GM19239 (cell line): ENCODE measurements at regions not wholly inside any gene's neighbourhood (a gene's known extent, or its start where the extent isn't known, plus 50 kb on each side); places are given as distances from the start of the nearest gene placed in this dataset.
"Not testable (repeated sequence)": the region's sequence is repeated elsewhere in the genome, so short reads cannot be mapped to it uniquely, and the experiment has no call there.

Source experiments
- DNase-seq: peaks from one replicate; pipeline ENCODE4 v3.0.0; 2011; ENCODE audit warnings: low spot score; ENCODE audit not compliant: insufficient read length
- FAIRE-seq: peaks from 2 replicates; lab custom pipeline; 2011; peaks lifted over from hg19 to GRCh38; lab: Jason Lieb, UNC

GRCh38 chr12:102673606-102674005 lies 193.2 kb upstream of the IGF1 start:
- no peak for FAIRE-seq

GRCh38 chr12:102672212-102672611 lies 191.8 kb upstream of the IGF1 start:
- not testable (repeated sequence) for FAIRE-seq

More at GRCh38 chr12:102673606-102674005, 193.2 kb upstream of the IGF1 start:
- DNase-seq: no peak

GRCh38 chr12:102669056-102669455 lies 188.7 kb upstream of the IGF1 start:
- no peak for FAIRE-seq
- DNase-seq: no peak

More at GRCh38 chr12:102672212-102672611, 191.8 kb upstream of the IGF1 start:
- DNase-seq: not testable (repeated sequence)

- not testable (repeated sequence) for DNase-seq, FAIRE-seq
Measured at GRCh38 chr12:102666176-102666575, 185.8 kb upstream of the IGF1 start.

GRCh38 chr12:102659200-102659911 lies 179.0 kb upstream of the IGF1 start:
- DNase-seq (no peak), FAIRE-seq (no peak)

GRCh38 chr12:102653406-102653805 lies 173.0 kb upstream of the IGF1 start:
- DNase-seq (no peak), FAIRE-seq (no peak)

GRCh38 chr12:102652645-102653313 lies 172.4 kb upstream of the IGF1 start:
- no peak for FAIRE-seq
- DNase-seq: no peak

- DNase-seq (no peak), FAIRE-seq (no peak)
Measured at GRCh38 chr12:102645968-102646367, 165.6 kb upstream of the IGF1 start.

- DNase-seq: no peak
Measured at GRCh38 chr12:102643879-102644575, 163.7 kb upstream of the IGF1 start.

GRCh38 chr12:102642199-102642598 lies 161.8 kb upstream of the IGF1 start:
- no peak for FAIRE-seq

More at GRCh38 chr12:102643879-102644575, 163.7 kb upstream of the IGF1 start:
- FAIRE-seq: no peak

GRCh38 chr12:102640658-102641057 lies 160.3 kb upstream of the IGF1 start:
- FAIRE-seq, DNase-seq: not testable (repeated sequence)

More at GRCh38 chr12:102642199-102642598, 161.8 kb upstream of the IGF1 start:
- DNase-seq: no peak

GRCh38 chr12:102638777-102639176 lies 158.4 kb upstream of the IGF1 start:
- no peak for DNase-seq
- FAIRE-seq: no peak

GRCh38 chr12:102633981-102634605 lies 153.7 kb upstream of the IGF1 start:
- FAIRE-seq: no peak
- DNase-seq: no peak

GRCh38 chr12:102631274-102631673 lies 150.9 kb upstream of the IGF1 start:
- FAIRE-seq (no peak), DNase-seq (no peak)

GRCh38 chr12:102629262-102629888 lies 149.0 kb upstream of the IGF1 start:
- DNase-seq (no peak), FAIRE-seq (no peak)

GRCh38 chr12:102625819-102626218 lies 145.5 kb upstream of the IGF1 start:
- DNase-seq: no peak
- no peak for FAIRE-seq

GRCh38 chr12:102622618-102623017 lies 142.3 kb upstream of the IGF1 start:
- no peak for FAIRE-seq
- no peak for DNase-seq

GRCh38 chr12:102618197-102618877 lies 138.0 kb upstream of the IGF1 start:
- no peak for DNase-seq
- no peak for FAIRE-seq

GRCh38 chr12:102616692-102617091 lies 136.3 kb upstream of the IGF1 start:
- FAIRE-seq: no peak

More at GRCh38 chr12:102616692-102617091, 136.3 kb upstream of the IGF1 start:
- DNase-seq: no peak
